ENCODE measurements at regions not wholly inside any gene's neighbourhood (a gene's known extent, or its start where the extent isn't known, plus 50 kb on each side); places are given as distances from the start of the nearest gene placed in this dataset.

DNA sequence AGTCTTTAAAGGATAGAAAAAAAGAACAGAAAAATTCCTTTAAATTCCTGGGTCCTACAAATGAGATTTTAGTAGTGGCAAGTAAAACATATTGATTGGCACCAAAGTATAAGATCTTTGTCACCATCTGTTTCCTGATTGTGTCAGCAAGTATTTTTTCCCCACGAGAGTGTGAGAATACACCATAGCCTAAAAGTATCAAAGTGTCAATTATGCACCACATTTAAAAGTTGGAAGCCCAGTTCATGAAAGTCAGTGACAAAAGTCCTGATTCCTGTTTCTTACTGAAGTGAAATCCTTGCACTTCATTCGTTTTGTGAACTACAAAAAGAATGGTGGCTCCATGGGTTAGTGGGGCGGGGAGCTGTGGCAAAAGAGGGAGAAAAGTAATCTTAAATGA, 83.8 kb upstream of the DPH6 start:
- TF ChIP-seq CTCF (conservative IDR thresholded peaks at IDR 0.05): no peak
- TF ChIP-seq ZFX (IDR thresholded peaks at IDR 0.05): no peak

All from C4-2B (cell line).